SU-DHL-6 (cell line): ENCODE measurements at regions not wholly inside any gene's neighbourhood (a gene's known extent, or its start where the extent isn't known, plus 50 kb on each side); places are given as distances from the start of the nearest gene placed in this dataset.

Source experiments
- CTCF ChIP-seq: fragments of 200-600 bp; sonication (generic); IDR thresholded peaks from one replicate; pipeline ENCODE4 v1.5.1; 2017; ENCODE audit warnings: antibody characterized with exemption, mild to moderate bottlenecking, low read length, moderate library complexity; ENCODE audit not compliant: insufficient read depth, poor library complexity, severe bottlenecking
- EZH2phosphoT487 ChIP-seq: fragments of 200-600 bp; sonication (generic), shearing (Covaris generic); conservative IDR thresholded peaks from 2 replicates; pipeline ENCODE4 v1.6.1; 2018; ENCODE audit warnings: mild to moderate bottlenecking, antibody characterized with exemption, low read length, moderate library complexity, mixed read lengths

- no peak for TF ChIP-seq CTCF
- TF ChIP-seq EZH2phosphoT487, result no peak
Observed at GRCh38 chrX:5054852-5055251, 1173.8 kb downstream of the NLGN4X start.
